NCI-H2171 (cell line): ENCODE measurements at regions not wholly inside any gene's neighbourhood (a gene's known extent, or its start where the extent isn't known, plus 50 kb on each side); places are given as distances from the start of the nearest gene placed in this dataset.
"Not testable (repeated sequence)": the region's sequence is repeated elsewhere in the genome, so short reads cannot be mapped to it uniquely, and the experiment has no call there.

ENCODE experiments used
- DNase-seq: peaks from one replicate; lab custom pipeline; 2025; lab: John Stamatoyannopoulos, UW

DNA sequence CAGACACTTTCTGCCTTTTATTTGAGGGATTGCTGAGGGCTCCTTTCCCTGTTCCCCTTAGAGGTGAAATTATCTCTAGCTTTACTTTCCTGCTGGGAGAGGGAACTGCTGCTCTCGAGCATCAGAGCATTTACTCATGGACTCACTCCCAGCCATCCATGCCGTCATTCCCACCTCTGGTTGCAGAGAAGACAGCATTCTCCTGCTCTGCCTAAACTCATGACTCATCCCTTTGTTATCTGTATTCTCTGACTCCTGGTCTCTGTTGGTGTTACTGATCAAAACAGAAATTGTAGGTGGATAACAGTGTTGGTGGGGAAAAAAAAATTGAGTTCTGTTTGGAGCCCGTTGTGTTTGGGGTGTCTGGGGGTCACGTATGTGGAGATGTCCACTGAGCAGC, 159.3 kb downstream of the TTC8 start:
- DNase-seq = no peak

DNA sequence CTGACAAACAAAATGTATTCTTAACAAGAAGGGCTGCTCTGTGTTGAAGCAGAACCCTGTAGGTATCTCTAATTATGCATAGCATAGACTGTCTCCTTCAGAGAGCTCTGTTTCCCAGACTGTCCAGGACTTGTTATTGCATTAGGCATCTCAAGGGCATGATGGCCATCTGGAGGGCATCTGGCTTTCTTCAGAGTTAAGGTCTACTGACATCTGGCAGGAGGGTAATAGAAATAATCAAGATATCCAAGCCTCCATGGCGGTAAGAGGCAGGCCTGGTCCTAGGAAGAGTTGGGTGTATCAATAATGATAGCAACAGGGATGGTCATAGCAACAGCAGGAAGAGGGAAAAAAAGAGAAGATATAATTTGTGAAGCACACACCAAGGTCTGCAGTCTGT, 161.2 kb downstream of the TTC8 start:
- peak; percentile 29 for DNase-seq

DNA sequence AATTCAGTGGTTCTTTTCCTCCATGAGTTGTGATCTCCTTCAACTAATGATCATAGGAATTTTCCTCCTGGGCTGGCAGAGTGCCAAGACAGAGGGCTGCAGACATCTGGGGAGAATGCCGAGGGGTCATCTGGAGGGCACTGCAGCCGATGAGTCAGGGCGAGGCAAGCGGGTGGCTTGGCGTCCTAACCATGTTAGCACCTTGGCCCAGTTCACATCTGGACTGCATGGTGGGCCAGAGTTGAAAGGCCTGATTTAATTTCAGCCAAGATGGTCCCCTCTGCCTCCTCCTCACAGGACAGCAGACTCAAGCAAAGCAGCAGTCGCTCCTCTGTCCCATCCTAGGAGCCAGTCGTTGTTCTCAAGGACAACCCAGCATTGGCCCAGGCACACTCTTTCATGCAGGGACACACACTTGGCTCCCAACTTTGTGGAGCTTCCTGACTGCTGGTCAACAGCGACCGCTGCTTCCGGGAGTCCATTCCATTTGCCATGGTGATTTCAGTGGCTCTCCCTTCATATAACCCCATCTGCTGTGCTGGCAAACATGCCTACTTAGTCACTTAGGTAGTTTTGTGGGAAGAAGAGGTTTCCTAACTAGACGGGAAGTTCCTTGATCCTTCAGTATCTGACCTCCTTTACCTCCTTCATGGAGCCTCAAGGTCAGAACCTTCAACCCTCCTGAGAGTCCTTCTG, 161.8 kb downstream of the TTC8 start:
- no peak for DNase-seq

DNA sequence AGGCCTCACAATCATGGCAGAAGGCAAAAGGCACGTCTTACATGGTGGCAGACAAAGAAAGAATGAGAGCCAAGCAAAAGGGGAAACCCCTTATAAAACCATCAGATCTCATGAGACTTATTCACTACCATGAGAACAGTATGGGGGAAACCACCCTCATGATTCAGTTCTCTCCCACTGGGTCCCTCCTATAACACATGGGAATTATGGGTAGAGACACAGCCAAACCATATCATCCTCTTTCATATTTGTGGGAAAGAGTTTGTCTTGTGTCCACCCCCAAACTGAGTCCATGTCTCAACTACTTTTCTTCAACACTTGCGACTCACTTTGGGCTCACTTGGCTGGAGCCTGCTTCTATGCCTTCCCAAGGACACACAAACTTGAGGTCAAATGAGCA, 162.5 kb downstream of the TTC8 start:
- not testable (repeated sequence) for DNase-seq

DNA sequence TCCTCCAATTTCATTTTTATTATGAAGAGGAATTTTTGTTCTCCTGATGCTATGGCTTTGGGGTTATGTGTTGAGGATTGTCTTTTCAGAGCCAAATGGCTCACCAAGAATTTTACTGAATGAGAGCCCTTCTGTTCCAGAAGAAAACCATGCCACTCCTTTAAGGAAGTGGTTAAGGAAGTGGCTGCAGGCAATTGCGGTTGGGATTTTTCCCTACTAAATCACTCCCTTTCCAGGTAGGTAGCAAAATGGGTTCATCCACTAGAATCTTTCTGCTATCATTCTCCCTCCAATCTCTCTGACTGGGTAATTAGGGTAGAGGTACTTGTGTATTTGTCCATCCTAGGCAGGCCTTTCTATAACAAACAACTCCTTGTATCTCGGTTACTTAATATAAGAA, 163.1 kb downstream of the TTC8 start:
- no peak for DNase-seq

DNA sequence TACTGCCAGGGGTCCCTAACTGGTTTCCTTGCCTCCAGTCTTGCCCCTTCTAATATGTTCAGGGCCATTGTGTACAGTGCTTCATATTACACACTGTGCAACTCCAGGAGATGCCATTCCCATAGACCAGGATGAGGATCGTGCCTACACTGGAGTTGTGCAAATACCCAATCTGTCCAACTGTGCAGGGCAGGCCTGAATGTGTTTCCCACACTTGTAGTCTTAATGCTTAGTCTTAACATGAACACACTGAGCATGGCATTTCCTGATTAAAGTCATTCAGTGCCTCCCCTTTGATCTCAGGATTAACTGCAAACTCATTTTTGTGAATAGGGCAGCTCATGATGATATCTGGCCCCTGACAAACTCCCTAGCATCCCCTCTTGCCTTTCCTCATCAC, 165.5 kb downstream of the TTC8 start:
- DNase-seq = no peak

DNA sequence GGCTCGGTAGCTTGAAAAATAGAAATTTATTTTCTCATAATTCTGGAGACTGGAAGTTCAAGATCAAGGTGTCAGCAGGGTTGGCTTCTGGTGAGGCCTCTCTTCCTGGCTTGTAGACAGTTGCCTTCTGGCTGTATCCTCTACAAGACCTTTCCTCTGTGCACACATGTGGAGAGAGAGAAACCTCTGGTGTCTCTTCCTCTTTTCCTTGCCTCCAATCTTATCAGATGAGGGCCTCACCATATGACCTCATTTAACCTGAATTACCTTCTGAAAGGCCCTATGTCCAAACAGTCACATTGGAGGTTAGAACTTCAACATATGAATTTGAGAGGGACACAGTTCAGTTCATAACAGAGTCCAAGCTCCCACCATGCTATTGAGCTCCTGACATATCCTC, 166.4 kb downstream of the TTC8 start:
- no peak for DNase-seq

DNA sequence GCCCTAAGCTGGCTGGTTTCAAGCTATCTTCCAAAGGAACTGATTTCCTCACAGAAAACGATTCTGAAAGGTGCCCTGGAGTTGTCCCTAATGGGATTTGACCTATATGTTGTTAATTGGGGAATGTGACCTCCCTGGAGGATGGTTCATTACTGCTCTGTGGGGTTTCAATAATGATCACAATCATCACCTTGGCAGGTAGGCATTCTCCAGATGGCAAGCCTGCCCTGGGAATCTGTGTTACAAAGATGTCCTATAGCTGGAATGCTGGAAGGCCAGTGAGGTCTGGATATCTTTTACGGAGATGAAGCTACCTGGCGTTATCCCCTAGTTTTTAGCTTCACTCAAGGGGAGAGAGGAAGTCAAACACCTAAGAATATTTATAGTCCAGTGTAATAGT, 167.6 kb downstream of the TTC8 start:
- DNase-seq = no peak

DNA sequence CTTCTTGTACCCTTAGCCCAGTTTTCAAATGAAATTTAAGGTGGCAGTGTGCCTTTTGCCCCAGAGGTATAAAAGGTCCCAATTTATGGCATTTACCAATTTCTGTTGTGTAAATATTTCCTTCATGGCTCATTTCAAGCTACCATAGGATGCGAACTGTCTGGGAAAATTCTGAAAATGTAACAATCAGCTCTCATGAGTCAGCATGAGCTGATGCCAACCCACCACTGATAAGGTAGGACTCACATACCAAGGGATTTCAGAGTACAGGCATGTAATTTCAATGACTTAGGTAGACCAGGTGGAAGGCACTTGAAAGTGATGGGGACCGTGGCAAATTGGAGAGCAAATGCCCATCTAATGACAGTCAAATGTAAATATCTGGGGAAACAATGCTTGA, 169.5 kb downstream of the TTC8 start:
- no peak for DNase-seq

DNA sequence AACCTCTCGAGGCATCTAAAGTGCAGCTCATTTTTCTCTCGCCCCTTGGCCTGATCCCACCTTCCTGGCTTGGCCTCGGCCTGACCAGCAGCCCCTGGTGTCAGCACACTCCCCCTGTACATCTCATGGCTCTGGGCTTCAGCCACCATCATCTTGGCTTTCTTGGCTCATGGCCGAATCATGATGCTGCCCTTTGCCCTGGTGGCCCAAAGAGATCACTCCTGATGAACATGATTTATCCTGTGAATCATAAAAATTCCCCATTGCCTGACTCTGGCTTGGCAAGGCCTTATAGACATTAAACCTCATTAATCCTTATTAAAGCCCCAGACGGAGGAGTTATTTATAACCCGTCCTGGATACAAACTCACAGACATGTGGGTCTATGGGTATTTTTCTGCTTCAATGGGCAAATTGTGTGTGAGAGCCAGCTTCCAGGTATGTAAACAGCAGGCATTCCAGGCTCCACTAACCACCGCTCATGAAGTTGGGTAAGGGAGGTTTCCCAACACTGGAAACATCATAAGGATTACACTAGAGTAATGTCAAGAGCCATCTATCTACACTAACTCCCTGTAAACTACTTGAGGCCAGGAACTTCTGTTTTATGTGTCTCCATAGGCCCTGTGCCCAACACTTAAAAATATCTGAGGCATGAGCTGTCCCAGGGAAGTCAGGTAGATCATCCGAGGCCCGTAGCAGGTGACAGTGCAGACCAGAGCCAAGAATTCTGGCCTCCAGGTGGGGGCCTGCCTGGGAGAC, 171.2 kb downstream of the TTC8 start:
- DNase-seq = no peak

DNA sequence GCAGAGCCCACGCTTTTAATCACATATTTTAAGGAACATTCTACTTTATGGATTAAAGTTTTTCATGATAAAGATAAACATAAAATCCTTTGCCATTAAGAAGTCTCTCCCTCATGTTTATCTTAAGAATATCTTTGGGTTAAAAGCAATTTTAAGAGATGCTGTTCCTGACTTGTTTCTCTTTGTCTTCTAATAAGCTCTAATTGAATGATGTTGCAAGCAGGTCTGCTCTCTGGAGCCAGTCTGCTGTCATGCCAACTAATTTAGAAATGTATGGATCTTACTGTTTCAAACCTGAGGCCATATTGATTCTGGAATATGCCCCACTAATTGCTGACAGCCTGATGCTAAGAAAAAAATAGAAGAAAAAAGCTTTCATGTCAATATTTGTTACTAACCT, 173.6 kb downstream of the TTC8 start:
- DNase-seq = no peak

DNA sequence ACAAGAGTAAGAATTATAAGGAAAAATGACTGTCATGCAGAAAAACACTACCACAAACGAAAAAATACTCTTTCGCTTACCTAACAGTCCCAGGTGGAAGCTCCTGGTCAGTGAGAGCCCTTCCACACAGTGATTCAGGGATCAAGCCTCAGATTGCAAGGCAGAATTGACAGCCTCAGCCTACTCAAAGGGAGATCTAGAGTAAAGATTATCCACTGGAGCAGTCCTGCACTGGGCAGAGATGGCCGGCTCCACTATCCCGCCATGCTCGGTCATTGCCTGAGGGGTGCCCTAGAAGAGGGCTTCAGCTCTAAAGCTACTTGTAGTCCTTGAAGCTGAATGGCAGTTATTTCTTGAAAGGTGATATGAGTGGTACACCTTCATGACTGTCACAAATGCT, 174.7 kb downstream of the TTC8 start:
- no peak for DNase-seq

DNA sequence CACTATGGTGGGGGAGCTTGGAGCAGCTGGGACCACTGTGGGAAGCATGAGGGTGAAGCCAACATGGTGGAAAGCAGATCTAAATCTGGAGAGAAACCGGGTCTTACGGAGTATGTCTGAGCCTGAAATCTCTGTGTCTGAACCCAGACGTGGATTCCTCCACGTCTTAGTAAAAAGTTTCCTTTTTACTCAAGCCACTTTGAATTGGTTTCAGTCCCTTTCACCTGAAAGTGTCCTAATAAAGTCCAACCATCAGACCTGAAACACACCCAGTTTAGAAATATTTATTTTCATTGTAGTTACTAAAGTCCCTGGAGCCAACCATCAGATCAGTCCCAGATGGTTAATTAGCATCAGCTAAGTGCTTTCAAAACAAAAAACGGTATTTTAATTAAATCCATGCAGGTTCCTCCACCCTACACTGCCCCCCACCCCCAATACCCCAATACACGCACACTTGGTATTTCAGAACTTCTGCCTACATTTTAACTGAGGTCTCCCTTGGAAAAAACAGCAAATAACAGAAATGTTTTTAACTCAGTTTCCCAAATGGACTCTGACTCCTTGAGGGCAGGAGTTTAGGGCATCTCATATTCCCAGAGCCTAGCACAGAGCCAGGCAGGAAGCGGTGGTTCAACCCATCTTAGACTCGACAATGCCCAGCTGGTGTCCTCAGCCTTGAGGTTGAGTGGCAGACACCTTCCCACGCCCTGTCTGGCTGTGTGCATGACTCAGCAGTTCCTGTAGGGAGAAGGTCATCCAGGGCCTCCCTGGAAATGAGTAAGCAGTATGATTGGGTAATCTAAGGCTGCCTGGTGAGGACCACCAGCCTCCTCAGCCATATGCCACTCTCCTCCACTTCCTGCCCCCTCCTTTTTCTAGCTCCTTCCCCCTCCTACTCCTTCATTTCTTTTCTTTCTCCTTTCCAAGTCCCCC, 175.8 kb downstream of the TTC8 start:
- DNase-seq = peak; percentile 57

DNA sequence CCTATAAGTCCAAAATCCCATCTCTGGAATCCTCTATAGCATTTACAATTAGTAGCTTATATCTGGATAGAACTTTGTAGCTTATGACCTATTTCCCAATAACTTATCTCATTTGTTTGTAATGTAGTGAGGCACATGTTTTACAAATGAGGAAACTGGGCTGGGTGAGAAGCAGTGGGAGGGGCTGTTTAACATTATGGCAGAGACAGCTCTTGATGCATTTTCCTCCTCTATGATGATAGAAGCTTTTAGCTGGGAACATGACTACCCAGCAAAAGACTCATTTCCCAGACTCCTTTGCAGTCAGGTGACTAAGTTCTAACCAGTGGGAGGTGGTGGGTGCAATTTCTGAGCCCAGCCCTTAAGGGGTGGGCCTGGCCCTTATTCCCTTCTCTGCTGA, 179.7 kb downstream of the TTC8 start:
- no peak for DNase-seq

DNA sequence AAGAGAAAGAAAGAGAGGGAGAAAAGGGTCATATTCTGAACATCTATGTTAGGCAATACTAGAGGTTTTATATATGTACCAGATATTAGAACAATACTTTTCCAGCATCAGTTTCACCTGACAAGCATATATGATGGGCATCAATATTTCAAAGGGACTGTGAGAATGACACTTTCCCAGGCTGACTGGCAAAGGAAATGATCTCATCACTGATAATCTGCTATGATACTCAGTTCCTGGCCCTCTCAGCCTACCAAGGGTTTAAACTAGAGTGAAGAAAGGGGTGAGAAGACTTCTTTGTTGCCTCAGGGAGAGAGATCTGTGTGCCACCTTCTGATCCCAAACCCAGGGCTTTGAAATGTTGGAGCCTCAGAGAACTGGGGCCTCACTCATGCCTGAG, 183.5 kb downstream of the TTC8 start:
- DNase-seq = no peak

DNA sequence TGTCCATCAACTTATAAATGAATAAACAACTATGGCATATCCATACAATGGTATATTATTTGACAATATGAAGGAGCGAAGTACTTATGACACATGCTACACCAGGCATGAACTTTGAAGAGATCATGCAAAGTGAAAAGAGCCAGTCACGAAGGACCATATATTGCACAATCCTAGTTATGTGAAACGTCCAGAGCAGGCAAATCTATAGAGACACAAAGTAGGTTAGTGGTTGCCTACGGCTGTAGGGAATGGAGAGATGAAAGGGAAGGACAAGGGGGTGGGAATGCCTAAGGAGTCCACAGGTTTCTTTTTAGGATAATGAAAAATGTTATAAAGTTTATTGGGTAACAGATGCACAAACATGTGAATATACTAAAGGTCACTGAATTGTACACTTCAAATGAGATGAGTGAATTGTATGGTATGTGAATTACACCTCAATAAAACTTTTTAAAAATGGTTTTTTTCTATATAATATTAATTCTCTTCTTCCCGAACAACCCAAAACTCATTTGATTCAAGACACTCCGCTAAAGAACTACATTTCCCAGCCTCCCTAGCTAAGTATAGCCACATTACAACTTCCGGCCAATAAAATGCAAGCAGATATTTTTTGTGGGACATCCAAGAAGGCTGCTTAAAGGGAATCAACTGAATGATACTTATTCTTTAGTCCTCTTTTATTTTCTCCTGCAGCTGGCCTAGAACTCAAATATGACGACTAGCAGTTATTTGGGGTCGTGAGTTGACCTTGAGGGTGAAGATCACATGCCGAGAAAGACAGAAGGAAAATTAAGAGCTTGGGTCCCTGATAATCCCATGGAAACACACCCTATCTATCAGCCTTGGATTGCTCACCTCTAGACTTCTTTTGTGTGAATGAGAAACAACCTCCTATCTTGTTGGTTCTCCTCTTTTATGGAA, 187.2 kb downstream of the TTC8 start:
- no peak for DNase-seq

DNA sequence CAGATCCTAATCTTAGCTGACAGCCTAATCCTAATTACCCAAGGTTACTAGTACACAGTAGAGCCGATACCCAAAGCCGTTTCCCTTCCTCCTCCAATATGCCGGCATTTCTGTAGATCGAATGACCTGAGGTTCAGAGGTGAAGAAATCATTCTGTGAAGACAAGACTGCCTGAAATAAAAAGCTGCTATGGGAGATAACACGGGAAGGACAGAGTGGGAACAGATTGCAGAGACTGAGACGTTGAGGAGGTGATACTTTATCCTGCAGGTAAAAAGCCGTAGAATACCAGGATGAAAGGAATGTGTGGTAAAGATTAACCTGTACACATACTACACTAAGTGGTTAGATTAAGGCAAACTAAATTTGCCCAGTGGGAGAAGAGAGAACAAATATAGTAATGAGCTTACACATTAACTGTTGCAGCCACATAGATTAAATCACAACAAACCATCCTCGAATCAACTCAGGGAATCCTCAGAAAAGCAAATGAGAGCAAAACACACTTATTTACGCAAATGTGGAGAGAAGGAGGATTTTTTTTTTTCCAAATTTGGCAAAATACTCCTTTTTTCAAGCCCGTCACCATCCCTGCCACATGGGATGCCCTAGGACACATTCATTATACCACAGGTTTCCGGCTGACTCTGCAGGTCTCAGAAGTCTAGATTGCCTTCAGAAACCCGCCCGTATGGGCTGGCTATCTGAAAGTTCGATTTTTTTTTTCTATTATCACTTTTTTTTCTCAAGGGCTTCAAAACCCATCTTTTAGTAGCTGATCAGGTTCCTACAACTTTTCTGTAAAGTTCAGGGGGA, 188.0 kb downstream of the TTC8 start:
- no peak for DNase-seq

DNA sequence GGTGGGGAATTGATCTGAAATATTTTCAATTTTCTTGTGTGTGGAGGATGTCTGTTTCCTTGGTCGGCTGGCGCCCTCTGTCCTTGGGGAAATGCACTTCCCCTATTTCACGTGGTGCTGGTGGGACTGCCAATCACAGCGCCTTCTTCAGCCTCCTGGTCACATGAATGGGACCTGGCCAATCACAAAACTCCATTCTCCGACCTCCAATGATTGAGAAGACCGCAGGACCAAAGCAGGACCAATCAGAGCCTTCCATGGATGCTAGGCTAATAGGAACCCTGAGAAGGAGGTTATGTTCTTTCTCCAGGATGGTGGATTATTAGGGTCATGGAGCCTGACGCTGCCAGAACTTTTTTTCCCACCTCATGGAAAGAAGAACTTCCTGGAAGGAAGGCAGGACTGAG, 188.7 kb downstream of the TTC8 start:
- DNase-seq = peak; percentile 13

DNA sequence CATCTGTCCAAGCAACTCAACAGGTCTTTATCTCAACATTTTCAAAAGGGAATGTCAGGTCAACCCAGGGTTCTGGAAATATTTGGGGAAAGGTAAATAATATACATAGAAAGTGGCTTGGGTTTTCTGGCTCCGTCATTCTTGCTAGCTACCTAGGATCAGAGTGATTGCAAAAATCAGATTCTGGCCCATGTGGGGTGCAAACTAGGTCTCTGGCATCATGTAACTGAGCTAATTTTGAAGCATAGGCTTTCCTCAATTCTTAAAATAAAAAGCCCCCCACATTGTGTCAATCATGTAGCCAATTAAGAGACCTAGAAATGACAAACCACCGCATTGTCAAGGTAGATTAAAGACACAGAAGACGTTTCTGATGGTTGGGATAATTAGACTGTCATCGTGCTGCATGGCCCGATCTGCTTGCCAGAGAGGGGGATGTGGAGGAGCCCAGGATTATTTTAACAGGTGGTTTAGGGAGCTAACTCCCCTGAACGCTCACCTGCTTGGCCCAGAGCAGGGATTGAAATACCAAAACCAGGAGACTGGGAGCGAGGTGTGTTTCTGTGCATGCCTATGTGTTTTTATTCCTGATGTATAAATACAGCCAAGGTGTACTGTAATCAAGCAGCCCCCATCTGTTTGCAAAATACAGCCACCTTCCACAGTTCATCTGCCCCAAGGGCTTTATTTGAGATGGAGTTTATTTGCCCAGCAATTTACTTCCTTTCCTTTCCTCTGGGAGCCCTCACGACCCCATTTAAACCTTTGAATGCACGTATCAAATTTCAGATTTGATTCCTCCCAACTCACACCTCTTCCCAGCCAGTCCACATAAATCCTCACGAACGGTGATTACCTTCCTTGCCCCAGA, 189.5 kb downstream of the TTC8 start:
- peak; percentile 89 for DNase-seq

DNA sequence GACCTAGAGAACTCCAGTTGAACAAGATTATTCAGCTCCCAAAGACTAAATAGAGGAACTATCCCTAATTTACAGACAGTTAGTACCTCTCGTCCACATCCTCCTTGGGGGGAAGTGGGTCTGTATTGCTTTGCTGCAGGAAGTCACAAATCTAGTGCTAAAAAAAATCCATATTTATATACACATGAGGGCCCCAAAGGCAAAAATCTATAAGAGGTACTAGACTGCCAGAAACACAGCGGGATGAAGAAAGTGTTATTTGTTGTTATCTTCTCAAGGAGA, 190.1 kb downstream of the TTC8 start:
- DNase-seq = no peak
